ENCODE measurements at regions not wholly inside any gene's neighbourhood (a gene's known extent, or its start where the extent isn't known, plus 50 kb on each side); places are given as distances from the start of the nearest gene placed in this dataset.

DNA sequence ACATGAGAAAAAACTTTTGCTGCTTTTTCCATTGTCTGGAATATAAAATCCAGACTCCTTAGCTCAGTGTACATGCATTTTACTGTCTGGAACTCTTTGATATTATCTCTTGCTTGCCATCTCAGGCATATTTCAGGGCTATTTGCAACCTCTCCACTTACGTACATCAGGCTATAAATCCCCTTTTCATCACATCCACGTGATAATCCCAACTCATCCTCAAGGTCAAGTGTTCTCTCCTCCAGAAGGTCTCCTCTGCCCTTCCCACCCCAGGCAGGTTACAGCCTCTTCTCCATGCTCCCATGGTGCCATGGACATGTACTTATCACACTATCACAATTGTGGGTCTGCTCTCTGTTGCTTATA lies 202.5 kb upstream of the RBMS1 start:
- H3K27me3 ChIP-seq (replicated peaks): no peaks in the 10 kb centered on the region
- TF ChIP-seq CTCF (IDR thresholded peaks at IDR 0.05; ENCODE audit: low read depth, low read length, missing control alignments): no peak
- no peak for DNase-seq
- no peak overlapping the region for H3K27ac ChIP-seq
- H3K36me3 ChIP-seq (replicated peaks): no peaks in the 10 kb centered on the region
- H3K4me3 ChIP-seq (ENCODE audit: low read depth, low read length): no peak overlapping the region
- in situ Hi-C loops (cut with HindIII; ENCODE audit: low pct_ligation_motif_present, low sequenced_read_pairs): no loop called here

DNA sequence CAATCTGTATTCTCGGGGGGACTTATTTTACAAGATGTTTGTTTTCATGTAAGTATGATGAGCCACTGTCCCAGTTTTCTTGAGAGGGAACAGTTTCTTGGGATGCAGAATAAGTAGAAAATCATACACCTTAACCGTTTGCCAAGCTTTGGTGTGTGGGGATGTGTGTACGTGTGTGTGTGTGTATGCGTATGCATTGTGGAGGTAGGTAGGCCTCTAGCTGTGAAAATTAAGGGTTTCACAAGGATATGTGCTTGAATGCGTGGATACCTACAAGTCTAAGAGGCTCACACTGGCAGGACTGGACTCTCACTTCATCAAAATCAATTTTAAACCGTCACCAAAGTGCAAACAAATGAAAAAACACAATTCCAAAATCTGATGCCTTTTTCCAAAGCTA lies 204.2 kb upstream of the RBMS1 start:
- H3K4me3 ChIP-seq (ENCODE audit: low read depth, low read length): no peak overlapping the region
- DNase-seq: no peak
- H3K36me3 ChIP-seq (replicated peaks): no peaks in the 10 kb centered on the region
- no peak for TF ChIP-seq CTCF (IDR thresholded peaks at IDR 0.05; ENCODE audit: low read depth, low read length, missing control alignments)
- H3K27me3 ChIP-seq (replicated peaks): no peaks in the 10 kb centered on the region
- in situ Hi-C loops (cut with HindIII; ENCODE audit: low pct_ligation_motif_present, low sequenced_read_pairs): no loop called here
- no peak overlapping the region for H3K27ac ChIP-seq

GRCh38 chr2:160700021-160700814 lies 206.6 kb upstream of the RBMS1 start:
- in situ Hi-C loops (cut with HindIII; ENCODE audit: low pct_ligation_motif_present, low sequenced_read_pairs): no loop called here
- H3K27me3 ChIP-seq (replicated peaks): no peaks in the 10 kb centered on the region
- no peak for TF ChIP-seq CTCF (IDR thresholded peaks at IDR 0.05; ENCODE audit: low read depth, low read length, missing control alignments)
- H3K36me3 ChIP-seq (replicated peaks): no peaks in the 10 kb centered on the region
- no peak overlapping the region for H3K27ac ChIP-seq
- DNase-seq: no peak
- H3K4me3 ChIP-seq (ENCODE audit: low read depth, low read length): no peak overlapping the region

- no peak for TF ChIP-seq CTCF (IDR thresholded peaks at IDR 0.05; ENCODE audit: low read depth, low read length, missing control alignments)
- DNase-seq: no peak
- Histone ChIP-seq H3K36me3 (replicated peaks) (no peaks in the 10 kb centered on the region), H3K27ac (no peak overlapping the region), H3K4me3 (ENCODE audit: low read depth, low read length) (no peak overlapping the region), H3K27me3 (replicated peaks) (no peaks in the 10 kb centered on the region)
- in situ Hi-C loops (cut with HindIII; ENCODE audit: low pct_ligation_motif_present, low sequenced_read_pairs): no loop called here
Observed at GRCh38 chr2:160701822-160702221, 208.2 kb upstream of the RBMS1 start.

DNA sequence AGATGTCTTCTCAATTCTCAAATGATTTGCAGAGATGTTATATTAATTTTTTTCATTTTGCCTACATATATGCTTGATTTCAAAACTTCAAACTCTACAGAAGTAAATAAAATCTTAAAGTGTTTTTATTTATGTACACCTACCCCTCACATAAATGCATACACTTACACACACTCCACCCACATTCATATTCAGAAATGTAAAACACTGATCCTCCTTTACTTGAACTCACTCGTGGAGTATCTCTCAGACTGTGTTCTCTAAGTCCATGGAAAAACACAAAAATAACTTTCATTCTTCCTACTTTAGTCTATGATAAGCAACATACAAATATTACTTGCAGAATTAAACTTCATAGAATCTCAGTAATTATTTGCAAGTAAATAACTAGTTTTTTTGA lies 209.1 kb upstream of the RBMS1 start:
- no peak for DNase-seq
- H3K4me3 ChIP-seq (ENCODE audit: low read depth, low read length): no peak overlapping the region
- no peak for TF ChIP-seq CTCF (IDR thresholded peaks at IDR 0.05; ENCODE audit: low read depth, low read length, missing control alignments)
- no peak overlapping the region for H3K27ac ChIP-seq
- in situ Hi-C loops (cut with HindIII; ENCODE audit: low pct_ligation_motif_present, low sequenced_read_pairs): no loop called here
- H3K27me3 ChIP-seq (replicated peaks): no peaks in the 10 kb centered on the region
- no peaks in the 10 kb centered on the region for H3K36me3 ChIP-seq (replicated peaks)
